Upper lobe of right lung (tissue), 1 donor: ENCODE measurements at regions not wholly inside any gene's neighbourhood (a gene's known extent, or its start where the extent isn't known, plus 50 kb on each side); places are given as distances from the start of the nearest gene placed in this dataset.

Experiments used
- ATAC-seq: fragments of 200-7000 bp; cut with Tn5 transposase; one replicate; pipeline ENCODE4 v1.9.1; 2020; ENCODE audit warnings: mild to moderate bottlenecking, moderate library complexity
- DNase-seq: peaks from one replicate; pipeline ENCODE4 v3.0.0-alpha.2; 2020
- H3K27ac ChIP-seq: fragments of 200-600 bp; one replicate; pipeline ENCODE4 v1.8.0; 2022
- H3K27me3 ChIP-seq: fragments of 200-600 bp; one replicate; pipeline ENCODE4 v1.8.0; 2022; ENCODE audit warnings: mild to moderate bottlenecking
- H3K36me3 ChIP-seq: fragments of 200-600 bp; one replicate; pipeline ENCODE4 v1.8.0; 2022
- H3K4me1 ChIP-seq: fragments of 200-600 bp; one replicate; pipeline ENCODE4 v1.8.0; 2022
- H3K4me3 ChIP-seq: fragments of 200-600 bp; one replicate; pipeline ENCODE4 v1.8.0; 2022; ENCODE audit warnings: mild to moderate bottlenecking
- H3K9me3 ChIP-seq: fragments of 200-600 bp; one replicate; pipeline ENCODE4 v1.8.0; 2022
- CTCF ChIP-seq: fragments of 200-600 bp; IDR thresholded peaks from one replicate; pipeline ENCODE4 v1.8.0; 2022; ENCODE audit warnings: antibody characterized with exemption
- intact Hi-C: fragments of 100-400 bp; cut with DNase I; formaldehyde crosslinking; loops from one replicate; pipeline ENCODE4 v1.11.0; 2022
- donor health status: DM: no; HTN: yes; CAD: no; lungs with severe emphysema.

GRCh38 chr1:221444346-221444745 is 297.5 kb downstream of the DUSP10 start:
- TF ChIP-seq CTCF: no peak
- no peak for ATAC-seq
- Histone ChIP-seq H3K4me3 (no peak overlapping the region), H3K27ac (no peak overlapping the region), H3K9me3 (no peaks in the 10 kb centered on the region), H3K36me3 (no peaks in the 10 kb centered on the region), H3K4me1 (peaks cover 16% of the 10 kb centered on the region), H3K27me3 (no peaks in the 10 kb centered on the region)
- DNase-seq: no peak
- intact Hi-C loops: no loop called here

DNA sequence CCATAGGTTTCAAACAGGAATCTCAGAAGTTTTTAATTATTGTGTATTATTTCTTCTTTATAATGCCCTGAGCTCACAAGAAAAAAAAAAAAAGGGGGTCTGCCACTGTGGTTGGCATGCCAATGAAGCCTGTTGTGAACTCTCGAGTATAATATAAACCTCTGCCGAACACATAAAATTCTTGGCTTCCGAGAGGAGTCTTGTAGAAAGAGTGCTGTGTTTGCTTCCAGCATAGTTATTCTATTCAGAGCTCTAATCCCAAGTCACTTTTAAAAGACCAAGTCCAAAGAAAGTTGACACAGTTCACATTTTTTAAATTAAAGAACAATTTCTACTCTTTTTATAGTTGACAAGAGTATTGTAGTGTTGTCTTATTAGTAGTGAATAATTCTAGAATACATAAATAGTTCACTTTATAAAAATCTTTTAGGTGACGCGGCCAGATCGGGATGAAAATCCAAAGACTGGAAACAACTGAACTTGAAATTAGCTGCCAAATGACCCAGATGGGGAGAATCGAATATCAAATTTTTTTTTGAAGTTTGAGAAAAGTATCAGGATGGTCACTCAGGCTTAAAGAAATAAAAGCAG is 293.2 kb downstream of the DUSP10 start:
- ATAC-seq: no peak
- H3K9me3 ChIP-seq: no peaks in the 10 kb centered on the region

GRCh38 chr1:221449194-221449593 is 292.7 kb downstream of the DUSP10 start:
- no peaks in the 10 kb centered on the region for H3K27me3 ChIP-seq
- H3K4me1 ChIP-seq: no peaks in the 10 kb centered on the region
- intact Hi-C loops: no loop called here
- no peak overlapping the region for H3K4me3 ChIP-seq
- H3K36me3 ChIP-seq: no peaks in the 10 kb centered on the region
- DNase-seq (no peak), ATAC-seq (no peak)
- no peaks in the 10 kb centered on the region for H3K9me3 ChIP-seq
- no peak for TF ChIP-seq CTCF
- H3K27ac ChIP-seq: no peak overlapping the region

More for the DNA sequence above, 293.2 kb downstream of the DUSP10 start:
- H3K4me3 ChIP-seq: no peak overlapping the region
- H3K36me3 ChIP-seq: no peaks in the 10 kb centered on the region
- no peaks in the 10 kb centered on the region for H3K27me3 ChIP-seq
- H3K4me1 ChIP-seq: no peaks in the 10 kb centered on the region
- DNase-seq: no peak
- intact Hi-C loops: no loop called here
- no peak overlapping the region for H3K27ac ChIP-seq
- TF ChIP-seq CTCF: no peak

DNA sequence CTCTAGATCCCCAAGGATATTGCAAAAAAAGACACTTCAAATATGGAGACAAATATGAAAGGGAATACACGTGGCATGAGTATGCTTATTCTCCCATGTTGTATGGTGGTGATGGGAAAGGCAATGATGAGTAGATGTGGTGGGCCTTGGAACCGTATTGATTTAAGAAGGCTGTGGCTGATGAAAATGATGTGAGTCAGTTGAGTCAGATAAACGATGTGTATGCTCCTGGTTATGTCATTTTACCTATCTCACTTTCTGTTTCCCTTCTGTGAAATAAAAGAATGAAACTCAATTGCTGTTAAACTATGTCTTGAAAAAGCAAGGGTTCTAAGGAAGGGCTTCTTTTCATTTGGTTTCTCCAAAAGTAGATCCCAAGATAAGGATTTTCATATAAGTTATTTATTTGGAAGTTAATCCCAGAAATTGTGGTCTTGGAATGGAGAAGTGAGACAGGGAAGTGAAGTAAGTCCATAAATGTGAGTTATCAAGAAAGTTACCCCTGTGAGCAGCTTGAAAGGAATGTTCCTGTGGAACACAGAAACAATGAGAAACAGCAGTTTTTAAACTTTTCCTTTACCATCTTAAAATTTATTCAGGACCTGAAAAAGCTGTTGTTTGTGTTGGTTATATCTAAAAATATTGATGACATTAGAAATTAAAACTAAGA is 292.0 kb downstream of the DUSP10 start:
- no peak overlapping the region for H3K27ac ChIP-seq
- H3K4me3 ChIP-seq: no peak overlapping the region
- TF ChIP-seq CTCF: no peak
- intact Hi-C loops: no loop called here
- ATAC-seq (no peak), DNase-seq (no peak)
- H3K9me3 ChIP-seq: no peaks in the 10 kb centered on the region
- H3K27me3 ChIP-seq: no peaks in the 10 kb centered on the region
- no peaks in the 10 kb centered on the region for H3K4me1 ChIP-seq
- no peaks in the 10 kb centered on the region for H3K36me3 ChIP-seq

DNA sequence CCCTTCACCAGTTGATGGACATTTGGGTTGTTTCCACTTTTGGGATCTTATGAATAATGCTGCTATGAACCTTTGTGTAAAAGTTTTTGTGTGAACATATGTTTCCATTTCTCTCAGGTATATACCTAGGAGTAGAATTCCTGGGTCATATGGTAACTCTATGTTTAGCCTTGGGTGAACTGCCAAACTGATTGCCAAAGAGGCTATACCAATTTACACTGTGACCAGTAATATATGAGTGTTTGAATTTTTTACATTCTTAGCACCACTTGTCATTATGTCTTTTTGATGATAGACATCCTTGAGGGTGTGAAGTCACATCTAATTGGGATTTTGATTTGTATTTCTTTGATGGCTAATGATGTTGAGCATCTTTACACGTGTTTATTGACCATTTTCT is 290.1 kb downstream of the DUSP10 start:
- H3K36me3 ChIP-seq: no peaks in the 10 kb centered on the region
- no peak for ATAC-seq
- no peak overlapping the region for H3K4me3 ChIP-seq
- intact Hi-C loops: no loop called here
- no peaks in the 10 kb centered on the region for H3K4me1 ChIP-seq
- no peak for DNase-seq
- H3K27me3 ChIP-seq: no peaks in the 10 kb centered on the region
- H3K27ac ChIP-seq: no peak overlapping the region
- no peak for TF ChIP-seq CTCF
- no peaks in the 10 kb centered on the region for H3K9me3 ChIP-seq
